Bone marrow (tissue), 2 donors: ENCODE measurements at regions not wholly inside any gene's neighbourhood (a gene's known extent, or its start where the extent isn't known, plus 50 kb on each side); places are given as distances from the start of the nearest gene placed in this dataset.

Experiments
- DNase-seq, 2 donors: peaks; one replicate each; lab custom pipeline; 2025; lab: John Stamatoyannopoulos, UW

- DNase-seq: no peak
Observed at GRCh38 chr21:38156200-38156599, 100.6 kb upstream of the KCNJ15 start.

- DNase-seq: peak in 1 of 2 donors; percentile 45
Observed at GRCh38 chr21:38159355-38159754, 97.4 kb upstream of the KCNJ15 start.

GRCh38 chr21:38165466-38166172 lies 91.2 kb upstream of the KCNJ15 start:
- no peak for DNase-seq

GRCh38 chr21:38166173-38166535 lies 90.6 kb upstream of the KCNJ15 start:
- no peak for DNase-seq

- no peak for DNase-seq
Observed at GRCh38 chr21:38167345-38167744, 89.4 kb upstream of the KCNJ15 start.

GRCh38 chr21:38170283-38170682 lies 86.5 kb upstream of the KCNJ15 start:
- DNase-seq: peak in 1 of 2 donors; percentile 13

GRCh38 chr21:38170704-38171682 lies 85.8 kb upstream of the KCNJ15 start:
- no peak for DNase-seq

- no peak for DNase-seq
Observed at GRCh38 chr21:38171723-38172344, 85.0 kb upstream of the KCNJ15 start.

- DNase-seq: no peak
Observed at GRCh38 chr21:38173276-38174035, 83.3 kb upstream of the KCNJ15 start.

GRCh38 chr21:38175306-38175705 lies 81.5 kb upstream of the KCNJ15 start:
- DNase-seq: no peak

GRCh38 chr21:38177919-38178652 lies 78.7 kb upstream of the KCNJ15 start:
- no peak for DNase-seq

- no peak for DNase-seq
Observed at GRCh38 chr21:38178653-38179470, 77.9 kb upstream of the KCNJ15 start.

- no peak for DNase-seq
Observed at GRCh38 chr21:38179511-38179910, 77.3 kb upstream of the KCNJ15 start.

- DNase-seq: no peak
Observed at GRCh38 chr21:38181096-38181495, 75.7 kb upstream of the KCNJ15 start.

- no peak for DNase-seq
Observed at GRCh38 chr21:38182370-38182985, 74.3 kb upstream of the KCNJ15 start.

GRCh38 chr21:38183961-38184360 lies 72.8 kb upstream of the KCNJ15 start:
- no peak for DNase-seq

- DNase-seq: no peak
Observed at GRCh38 chr21:38186661-38187270, 70.0 kb upstream of the KCNJ15 start.

- DNase-seq: no peak
Observed at GRCh38 chr21:38188037-38188436, 68.8 kb upstream of the KCNJ15 start.

GRCh38 chr21:38196036-38196435 lies 60.8 kb upstream of the KCNJ15 start:
- no peak for DNase-seq
